Keratinocyte (primary cell): ENCODE measurements at regions not wholly inside any gene's neighbourhood (a gene's known extent, or its start where the extent isn't known, plus 50 kb on each side); places are given as distances from the start of the nearest gene placed in this dataset.

Experiments used
- EZH2 ChIP-seq: IDR thresholded peaks from one replicate; pipeline ENCODE4 v1.6.1; 2012; ENCODE audit warnings: inconsistent platforms, mild to moderate bottlenecking, low read length, moderate library complexity
- TF ChIP-seq, protein P1 (sequence below), 3 experiments: IDR thresholded peaks in 1 of 3; conservative IDR thresholded peaks in 1 of 3; optimal IDR thresholded peaks in 1 of 3; 2 replicates in 2 of 3; 3 replicates in 1 of 3; pipeline versions ENCODE3 to v1.5.1; 2011; ENCODE audit warnings: low read length in 3 of 3, mild to moderate bottlenecking in 3 of 3, moderate library complexity in 2 of 3, control low read depth in 1 of 3, inconsistent platforms in 1 of 3; ENCODE audit not compliant: insufficient read depth in 2 of 3; ENCODE audit errors: extremely low read depth in 1 of 3

- TF ChIP-seq EZH2 = no peak
- TF ChIP-seq, protein P1, sequence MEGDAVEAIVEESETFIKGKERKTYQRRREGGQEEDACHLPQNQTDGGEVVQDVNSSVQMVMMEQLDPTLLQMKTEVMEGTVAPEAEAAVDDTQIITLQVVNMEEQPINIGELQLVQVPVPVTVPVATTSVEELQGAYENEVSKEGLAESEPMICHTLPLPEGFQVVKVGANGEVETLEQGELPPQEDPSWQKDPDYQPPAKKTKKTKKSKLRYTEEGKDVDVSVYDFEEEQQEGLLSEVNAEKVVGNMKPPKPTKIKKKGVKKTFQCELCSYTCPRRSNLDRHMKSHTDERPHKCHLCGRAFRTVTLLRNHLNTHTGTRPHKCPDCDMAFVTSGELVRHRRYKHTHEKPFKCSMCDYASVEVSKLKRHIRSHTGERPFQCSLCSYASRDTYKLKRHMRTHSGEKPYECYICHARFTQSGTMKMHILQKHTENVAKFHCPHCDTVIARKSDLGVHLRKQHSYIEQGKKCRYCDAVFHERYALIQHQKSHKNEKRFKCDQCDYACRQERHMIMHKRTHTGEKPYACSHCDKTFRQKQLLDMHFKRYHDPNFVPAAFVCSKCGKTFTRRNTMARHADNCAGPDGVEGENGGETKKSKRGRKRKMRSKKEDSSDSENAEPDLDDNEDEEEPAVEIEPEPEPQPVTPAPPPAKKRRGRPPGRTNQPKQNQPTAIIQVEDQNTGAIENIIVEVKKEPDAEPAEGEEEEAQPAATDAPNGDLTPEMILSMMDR (optimal IDR thresholded peaks at IDR 0.05 in 1 of 3, IDR thresholded peaks at IDR 0.05 in 1 of 3, conservative IDR thresholded peaks at IDR 0.05 in 1 of 3; ENCODE audit: extremely low read depth in 1 of 3, insufficient read depth in 2 of 3, low read length in 3 of 3) = no peak
Measured at GRCh38 chr11:112540261-112540660, 279.6 kb upstream of the PLET1 start.
